ENCODE measurements at regions not wholly inside any gene's neighbourhood (a gene's known extent, or its start where the extent isn't known, plus 50 kb on each side); places are given as distances from the start of the nearest gene placed in this dataset.

GRCh38 chr3:117248153-117248552 lies 538.6 kb downstream of the TUSC7 start:
- Mint-ChIP-seq H3K27ac (no peak overlapping the region), H3K4me3 (no peak overlapping the region), H3K27me3 (no peaks in the 10 kb centered on the region), H3K36me3 (peaks cover 1% of the 10 kb centered on the region), H3K4me1 (peaks cover 0 to 8% (median 7%) of the 10 kb centered on the region in 3 donors), H3K9me3 (no peaks in the 10 kb centered on the region)

GRCh38 chr3:117252208-117252607 lies 542.6 kb downstream of the TUSC7 start:
- Mint-ChIP-seq H3K27me3 (no peaks in the 10 kb centered on the region), H3K4me3 (no peak overlapping the region), H3K27ac (no peak overlapping the region), H3K4me1 (peaks cover 0 to 3% (median 0%) of the 10 kb centered on the region in 3 donors), H3K36me3 (peaks cover 1% of the 10 kb centered on the region), H3K9me3 (no peaks in the 10 kb centered on the region)

GRCh38 chr3:117252651-117253050 lies 543.1 kb downstream of the TUSC7 start:
- Mint-ChIP-seq H3K27me3 (no peaks in the 10 kb centered on the region), H3K4me1 (peaks cover 0 to 3% (median 0%) of the 10 kb centered on the region in 3 donors), H3K27ac (no peak overlapping the region), H3K9me3 (no peaks in the 10 kb centered on the region), H3K4me3 (no peak overlapping the region), H3K36me3 (peaks cover 1% of the 10 kb centered on the region)

- no peak overlapping the region for H3K4me3 Mint-ChIP-seq
Measured at GRCh38 chr3:117253636-117254035, 544.1 kb downstream of the TUSC7 start.

GRCh38 chr3:117254985-117255384 lies 545.4 kb downstream of the TUSC7 start:
- Mint-ChIP-seq H3K27me3 (no peaks in the 10 kb centered on the region), H3K9me3 (peaks cover 0 to 2% (median 0%) of the 10 kb centered on the region in 3 donors)

More at GRCh38 chr3:117253636-117254035, 544.1 kb downstream of the TUSC7 start:
- no peak overlapping the region for H3K27ac Mint-ChIP-seq
- H3K9me3 Mint-ChIP-seq = no peaks in the 10 kb centered on the region
- H3K4me1 Mint-ChIP-seq = peaks cover 0 to 1% (median 0%) of the 10 kb centered on the region in 3 donors
- H3K27me3 Mint-ChIP-seq = no peaks in the 10 kb centered on the region
- peaks cover 1% of the 10 kb centered on the region for H3K36me3 Mint-ChIP-seq

GRCh38 chr3:117255736-117256135 lies 546.2 kb downstream of the TUSC7 start:
- H3K4me1 Mint-ChIP-seq = no peaks in the 10 kb centered on the region
- peaks cover 1% of the 10 kb centered on the region for H3K36me3 Mint-ChIP-seq
- H3K4me3 Mint-ChIP-seq = no peak overlapping the region

More at GRCh38 chr3:117254985-117255384, 545.4 kb downstream of the TUSC7 start:
- Mint-ChIP-seq H3K36me3 (peaks cover 1% of the 10 kb centered on the region), H3K27ac (no peak overlapping the region), H3K4me1 (peaks cover 0 to under 1% (median 0%) of the 10 kb centered on the region in 3 donors), H3K4me3 (no peak overlapping the region)

GRCh38 chr3:117261983-117262421 lies 552.4 kb downstream of the TUSC7 start:
- H3K36me3 Mint-ChIP-seq = no peaks in the 10 kb centered on the region
- peaks cover 0 to 2% (median 0%) of the 10 kb centered on the region in 3 donors for H3K9me3 Mint-ChIP-seq
- no peak overlapping the region for H3K4me3 Mint-ChIP-seq
- H3K4me1 Mint-ChIP-seq = no peaks in the 10 kb centered on the region
- peaks cover 2% of the 10 kb centered on the region for H3K27me3 Mint-ChIP-seq
- no peak overlapping the region for H3K27ac Mint-ChIP-seq

More at GRCh38 chr3:117255736-117256135, 546.2 kb downstream of the TUSC7 start:
- Mint-ChIP-seq H3K9me3 (peaks cover 0 to 2% (median 0%) of the 10 kb centered on the region in 3 donors), H3K27me3 (no peaks in the 10 kb centered on the region), H3K27ac (no peak overlapping the region)

- no peak overlapping the region for H3K27ac Mint-ChIP-seq
- H3K9me3 Mint-ChIP-seq = peaks cover 0 to 2% (median 0%) of the 10 kb centered on the region in 3 donors
- no peak overlapping the region for H3K4me3 Mint-ChIP-seq
- no peaks in the 10 kb centered on the region for H3K4me1 Mint-ChIP-seq
- H3K27me3 Mint-ChIP-seq = peaks cover 2% of the 10 kb centered on the region
- H3K36me3 Mint-ChIP-seq = no peaks in the 10 kb centered on the region
Measured at GRCh38 chr3:117263270-117263669, 553.7 kb downstream of the TUSC7 start.

- no peaks in the 10 kb centered on the region for H3K36me3 Mint-ChIP-seq
- no peak overlapping the region for H3K27ac Mint-ChIP-seq
- H3K4me3 Mint-ChIP-seq = no peak overlapping the region
- peaks cover 0 to 2% (median 0%) of the 10 kb centered on the region in 3 donors for H3K9me3 Mint-ChIP-seq
- H3K4me1 Mint-ChIP-seq = no peaks in the 10 kb centered on the region
- H3K27me3 Mint-ChIP-seq = peaks cover 2% of the 10 kb centered on the region
Measured at GRCh38 chr3:117263745-117264144, 554.2 kb downstream of the TUSC7 start.

GRCh38 chr3:117264204-117264994 lies 554.8 kb downstream of the TUSC7 start:
- H3K27ac Mint-ChIP-seq = no peak overlapping the region
- H3K36me3 Mint-ChIP-seq = no peaks in the 10 kb centered on the region
- no peaks in the 10 kb centered on the region for H3K4me1 Mint-ChIP-seq
- H3K27me3 Mint-ChIP-seq = peaks cover 2% of the 10 kb centered on the region
- no peaks in the 10 kb centered on the region for H3K9me3 Mint-ChIP-seq
- H3K4me3 Mint-ChIP-seq = no peak overlapping the region

GRCh38 chr3:117266806-117267205 lies 557.2 kb downstream of the TUSC7 start:
- Mint-ChIP-seq H3K36me3 (no peaks in the 10 kb centered on the region), H3K4me3 (no peak overlapping the region), H3K9me3 (peaks cover 0 to 1% (median 0%) of the 10 kb centered on the region in 3 donors), H3K4me1 (no peaks in the 10 kb centered on the region), H3K27me3 (no peaks in the 10 kb centered on the region), H3K27ac (no peak overlapping the region)

GRCh38 chr3:117268318-117268717 lies 558.7 kb downstream of the TUSC7 start:
- no peaks in the 10 kb centered on the region for H3K27me3 Mint-ChIP-seq
- peaks cover 0 to 1% (median 0%) of the 10 kb centered on the region in 3 donors for H3K9me3 Mint-ChIP-seq
- H3K36me3 Mint-ChIP-seq = no peaks in the 10 kb centered on the region
- no peak overlapping the region for H3K4me3 Mint-ChIP-seq
- H3K4me1 Mint-ChIP-seq = no peaks in the 10 kb centered on the region
- H3K27ac Mint-ChIP-seq = no peak overlapping the region

- Mint-ChIP-seq H3K4me1 (no peaks in the 10 kb centered on the region), H3K4me3 (no peak overlapping the region), H3K27ac (no peak overlapping the region), H3K9me3 (peaks cover 0 to 3% (median 0%) of the 10 kb centered on the region in 3 donors), H3K36me3 (no peaks in the 10 kb centered on the region), H3K27me3 (no peaks in the 10 kb centered on the region)
Measured at GRCh38 chr3:117272274-117272673, 562.7 kb downstream of the TUSC7 start.

GRCh38 chr3:117272876-117273523 lies 563.4 kb downstream of the TUSC7 start:
- Mint-ChIP-seq H3K36me3 (no peaks in the 10 kb centered on the region), H3K4me3 (no peak overlapping the region), H3K9me3 (peaks cover 0 to 3% (median 0%) of the 10 kb centered on the region in 3 donors), H3K4me1 (no peaks in the 10 kb centered on the region), H3K27ac (no peak overlapping the region), H3K27me3 (no peaks in the 10 kb centered on the region)

GRCh38 chr3:117277816-117278215 lies 568.2 kb downstream of the TUSC7 start:
- H3K9me3 Mint-ChIP-seq = peaks cover 0 to 2% (median 1%) of the 10 kb centered on the region in 3 donors
- H3K36me3 Mint-ChIP-seq = no peaks in the 10 kb centered on the region
- H3K27me3 Mint-ChIP-seq = no peaks in the 10 kb centered on the region
- H3K4me1 Mint-ChIP-seq = no peaks in the 10 kb centered on the region
- no peak overlapping the region for H3K4me3 Mint-ChIP-seq
- H3K27ac Mint-ChIP-seq = no peak overlapping the region

Data from IgD-negative memory B cell (primary cell).